A549 (cell line): ENCODE measurements at regions not wholly inside any gene's neighbourhood (a gene's known extent, or its start where the extent isn't known, plus 50 kb on each side); places are given as distances from the start of the nearest gene placed in this dataset.

Experiments
- BHLHE40 ChIP-seq: IDR thresholded peaks from 2 replicates; pipeline ENCODE4 v1.6.1; 2012; ENCODE audit warnings: low read depth, low read length, inconsistent platforms
- CHD2 ChIP-seq: fragments of 150-350 bp; IDR thresholded peaks from 2 replicates; pipeline ENCODE4 v1.6.1; 2014; ENCODE audit warnings: low read length; ENCODE audit not compliant: partially characterized antibody
- CHD4 ChIP-seq: fragments of 200-600 bp; sonication (generic); IDR thresholded peaks from 2 replicates; pipeline ENCODE4 v1.6.1; 2016; ENCODE audit warnings: antibody characterized with exemption, mild to moderate bottlenecking, borderline replicate concordance
- MYC ChIP-seq: IDR thresholded peaks from 2 replicates; pipeline ENCODE4 v1.6.1; 2012; ENCODE audit warnings: mild to moderate bottlenecking, inconsistent platforms, low read length, improper control_type of control experiment, borderline replicate concordance
- POLR2A ChIP-seq: IDR thresholded peaks from 2 replicates; pipeline ENCODE4 v1.6.1; 2012; ENCODE audit warnings: mild to moderate bottlenecking, low read length
- POLR2AphosphoS2 ChIP-seq: conservative IDR thresholded peaks from 2 replicates; pipeline ENCODE4 v1.6.1; 2012; ENCODE audit warnings: low read length, improper control_type of control experiment, inconsistent platforms
- REST ChIP-seq: fragments of 200-600 bp; sonication (generic); IDR thresholded peaks from 2 replicates; pipeline ENCODE4 v1.6.1; 2016; ENCODE audit warnings: antibody characterized with exemption, mild to moderate bottlenecking, moderate library complexity
- ZNF302 ChIP-seq: fragments of 250-450 bp; sonication (Bioruptor Pico); IDR thresholded peaks from 2 replicates; pipeline ENCODE4 v1.9.0; 2021; ENCODE audit warnings: inconsistent platforms, mild to moderate bottlenecking, moderate library complexity
- TF ChIP-seq, protein P1 (sequence below): fragments of >200 bp; sonication (Bioruptor Twin); formaldehyde crosslinking; IDR thresholded peaks from 3 replicates; pipeline ENCODE4 v1.5.1; 2016
- TF ChIP-seq, protein P2 (sequence below): IDR thresholded peaks from 2 replicates; pipeline ENCODE4 v1.6.1; 2012

- TF ChIP-seq, protein P1, sequence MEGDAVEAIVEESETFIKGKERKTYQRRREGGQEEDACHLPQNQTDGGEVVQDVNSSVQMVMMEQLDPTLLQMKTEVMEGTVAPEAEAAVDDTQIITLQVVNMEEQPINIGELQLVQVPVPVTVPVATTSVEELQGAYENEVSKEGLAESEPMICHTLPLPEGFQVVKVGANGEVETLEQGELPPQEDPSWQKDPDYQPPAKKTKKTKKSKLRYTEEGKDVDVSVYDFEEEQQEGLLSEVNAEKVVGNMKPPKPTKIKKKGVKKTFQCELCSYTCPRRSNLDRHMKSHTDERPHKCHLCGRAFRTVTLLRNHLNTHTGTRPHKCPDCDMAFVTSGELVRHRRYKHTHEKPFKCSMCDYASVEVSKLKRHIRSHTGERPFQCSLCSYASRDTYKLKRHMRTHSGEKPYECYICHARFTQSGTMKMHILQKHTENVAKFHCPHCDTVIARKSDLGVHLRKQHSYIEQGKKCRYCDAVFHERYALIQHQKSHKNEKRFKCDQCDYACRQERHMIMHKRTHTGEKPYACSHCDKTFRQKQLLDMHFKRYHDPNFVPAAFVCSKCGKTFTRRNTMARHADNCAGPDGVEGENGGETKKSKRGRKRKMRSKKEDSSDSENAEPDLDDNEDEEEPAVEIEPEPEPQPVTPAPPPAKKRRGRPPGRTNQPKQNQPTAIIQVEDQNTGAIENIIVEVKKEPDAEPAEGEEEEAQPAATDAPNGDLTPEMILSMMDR: no peak
- TF ChIP-seq POLR2AphosphoS2: no peak
- no peak for TF ChIP-seq BHLHE40
- no peak for TF ChIP-seq CHD2
- TF ChIP-seq CHD4: no peak
- no peak for TF ChIP-seq POLR2A
- no peak for TF ChIP-seq ZNF302 (CRISPR knock-in tag)
- TF ChIP-seq, protein P2, sequence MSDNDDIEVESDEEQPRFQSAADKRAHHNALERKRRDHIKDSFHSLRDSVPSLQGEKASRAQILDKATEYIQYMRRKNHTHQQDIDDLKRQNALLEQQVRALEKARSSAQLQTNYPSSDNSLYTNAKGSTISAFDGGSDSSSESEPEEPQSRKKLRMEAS: no peak
- no peak for TF ChIP-seq MYC
- no peak for TF ChIP-seq REST
Measured at GRCh38 chr13:103969520-103970050, 903.4 kb upstream of the SLC10A2 start.
